Lower leg skin (tissue), 4 donors: ENCODE measurements at regions not wholly inside any gene's neighbourhood (a gene's known extent, or its start where the extent isn't known, plus 50 kb on each side); places are given as distances from the start of the nearest gene placed in this dataset.
A peak's percentile ranks its signal among the peaks of the same experiment; 100 is the strongest.

ENCODE experiments used
- DNase-seq, 2 donors: peaks; one replicate each; pipeline ENCODE4 v3.0.0-alpha.2; 2019; ENCODE audit warnings: low spot score in 2 of 2
- H3K4me3 ChIP-seq: fragments of 200-600 bp; sonication (generic); 2 replicates; pipeline ENCODE4 v1.5.1; 2017; ENCODE audit warnings: mild to moderate bottlenecking, low read depth; ENCODE audit not compliant: poor library complexity, severe bottlenecking
- CTCF ChIP-seq, 3 donors: fragments of 450-650 bp; IDR thresholded peaks; one replicate each; pipeline ENCODE4 v1.5.1; 2016; ENCODE audit warnings: antibody characterized with exemption in 3 of 3, mild to moderate bottlenecking in 3 of 3, moderate library complexity in 2 of 3
- POLR2A ChIP-seq, 2 donors: fragments of 450-650 bp; IDR thresholded peaks; one replicate each; pipeline ENCODE4 v1.6.1; 2016 to 2017; ENCODE audit warnings: antibody characterized with exemption in 2 of 2, mild to moderate bottlenecking in 1 of 2, moderate library complexity in 1 of 2
- WGBS, 2 donors: methylation state at CpG; one replicate each; pipeline ENCODE4 v1.1.5; 2018; 5-methylcytosine and 5-hydroxymethylcytosine counted together
- intact Hi-C: fragments of 100-400 bp; cut with DNase I; formaldehyde crosslinking; loops from one replicate; pipeline ENCODE4 v1.15.0; 2023; ENCODE audit warnings: low total_unique reads

GRCh38 chr12:132393991-132394949 lies 64.9 kb upstream of the GALNT9 start:
- WGBS, 2 donors: 74 to 81% methylated on average over 33 to 35 of the region's 36 CpGs
- DNase-seq: peak in 1 of 2 donors; percentile 31
- no peak overlapping the region for H3K4me3 ChIP-seq
- intact Hi-C loops: no loop called here
- no peak for TF ChIP-seq POLR2A (IDR thresholded peaks at IDR 0.05)
- no peak for TF ChIP-seq CTCF (IDR thresholded peaks at IDR 0.05)

GRCh38 chr12:132393245-132393795 lies 63.9 kb upstream of the GALNT9 start:
- DNase-seq: peak in 1 of 2 donors; percentile 80
- intact Hi-C loops: no loop called here
- WGBS, 2 donors: 60 to 64% methylated on average over 19 of the region's 19 CpGs
- H3K4me3 ChIP-seq: no peak overlapping the region
- TF ChIP-seq POLR2A (IDR thresholded peaks at IDR 0.05) (no peak), CTCF (IDR thresholded peaks at IDR 0.05) (no peak)

- WGBS, 2 donors: 72 to 82% methylated on average over 26 to 29 of the region's 43 CpGs
- TF ChIP-seq CTCF (IDR thresholded peaks at IDR 0.05) (no peak), POLR2A (IDR thresholded peaks at IDR 0.05) (no peak)
- peak in 1 of 2 donors; percentile 45 for DNase-seq
- intact Hi-C loops: no loop called here
- no peak overlapping the region for H3K4me3 ChIP-seq
Observed at GRCh38 chr12:132392389-132393244, 63.2 kb upstream of the GALNT9 start.

- H3K4me3 ChIP-seq: no peak overlapping the region
- peak in 1 of 2 donors; percentile 71 for DNase-seq
- intact Hi-C loops: no loop called here
- TF ChIP-seq CTCF (IDR thresholded peaks at IDR 0.05) (no peak), POLR2A (IDR thresholded peaks at IDR 0.05) (no peak)
- WGBS, 2 donors: 88 to 92% methylated on average over 41 to 43 of the region's 43 CpGs
Observed at GRCh38 chr12:132391326-132392041, 62.1 kb upstream of the GALNT9 start.
